ENCODE measurements at regions not wholly inside any gene's neighbourhood (a gene's known extent, or its start where the extent isn't known, plus 50 kb on each side); places are given as distances from the start of the nearest gene placed in this dataset.

GRCh38 chr5:115389799-115390382 lies 93.4 kb upstream of the CCDC112 start:
- Mint-ChIP-seq H3K4me3 (no peak overlapping the region), H3K36me3 (ENCODE audit: low read depth) (no peaks in the 10 kb centered on the region), H3K27me3 (ENCODE audit: insufficient read depth) (no peaks in the 10 kb centered on the region), H3K9me3 (no peaks in the 10 kb centered on the region), H3K27ac (no peak overlapping the region), H3K4me1 (ENCODE audit: low read depth) (no peaks in the 10 kb centered on the region)
- no peak for DNase-seq (ENCODE audit: low spot score)
- intact Hi-C loops (cut with micrococcal nuclease), result no loop called here

- no peaks in the 10 kb centered on the region for H3K27me3 Mint-ChIP-seq (ENCODE audit: insufficient read depth)
- no peak overlapping the region for H3K4me3 Mint-ChIP-seq
- no peaks in the 10 kb centered on the region for H3K36me3 Mint-ChIP-seq (ENCODE audit: low read depth)
- H3K4me1 Mint-ChIP-seq (ENCODE audit: low read depth), result no peaks in the 10 kb centered on the region
- H3K27ac Mint-ChIP-seq, result no peak overlapping the region
- no peaks in the 10 kb centered on the region for H3K9me3 Mint-ChIP-seq
- no peak for DNase-seq (ENCODE audit: low spot score)
- intact Hi-C loops (cut with micrococcal nuclease), result no loop called here
These were observed 92.8 kb upstream of the CCDC112 start for GRCh38 chr5:115389034-115389798.

- Mint-ChIP-seq H3K4me1 (ENCODE audit: low read depth) (no peaks in the 10 kb centered on the region), H3K4me3 (no peak overlapping the region), H3K36me3 (ENCODE audit: low read depth) (no peaks in the 10 kb centered on the region), H3K27ac (no peak overlapping the region), H3K9me3 (no peaks in the 10 kb centered on the region), H3K27me3 (ENCODE audit: insufficient read depth) (no peaks in the 10 kb centered on the region)
- no peak for DNase-seq (ENCODE audit: low spot score)
- intact Hi-C loops (cut with micrococcal nuclease), result no loop called here
These were observed 91.8 kb upstream of the CCDC112 start for GRCh38 chr5:115388240-115388639.

- Mint-ChIP-seq H3K36me3 (ENCODE audit: low read depth) (no peaks in the 10 kb centered on the region), H3K9me3 (no peaks in the 10 kb centered on the region), H3K4me1 (ENCODE audit: low read depth) (no peaks in the 10 kb centered on the region), H3K4me3 (no peak overlapping the region), H3K27ac (no peak overlapping the region), H3K27me3 (ENCODE audit: insufficient read depth) (no peaks in the 10 kb centered on the region)
- no peak for DNase-seq (ENCODE audit: low spot score)
- intact Hi-C loops (cut with micrococcal nuclease), result no loop called here
These were observed 91.4 kb upstream of the CCDC112 start for GRCh38 chr5:115387816-115388215.

GRCh38 chr5:115386657-115387056 lies 90.2 kb upstream of the CCDC112 start:
- Mint-ChIP-seq H3K4me3 (no peak overlapping the region), H3K9me3 (no peaks in the 10 kb centered on the region), H3K27ac (no peak overlapping the region), H3K27me3 (ENCODE audit: insufficient read depth) (no peaks in the 10 kb centered on the region), H3K4me1 (ENCODE audit: low read depth) (no peaks in the 10 kb centered on the region), H3K36me3 (ENCODE audit: low read depth) (no peaks in the 10 kb centered on the region)
- DNase-seq (ENCODE audit: low spot score), result no peak
- intact Hi-C loops (cut with micrococcal nuclease), result no loop called here

- H3K9me3 Mint-ChIP-seq, result no peaks in the 10 kb centered on the region
- no peak overlapping the region for H3K27ac Mint-ChIP-seq
- peaks cover 2% of the 10 kb centered on the region for H3K4me1 Mint-ChIP-seq (ENCODE audit: low read depth)
- no peak for DNase-seq (ENCODE audit: low spot score)
- intact Hi-C loops (cut with micrococcal nuclease), result no loop called here
- no peak overlapping the region for H3K4me3 Mint-ChIP-seq
- no peaks in the 10 kb centered on the region for H3K36me3 Mint-ChIP-seq (ENCODE audit: low read depth)
- H3K27me3 Mint-ChIP-seq (ENCODE audit: insufficient read depth), result peaks cover 2% of the 10 kb centered on the region
These were observed 88.3 kb upstream of the CCDC112 start for GRCh38 chr5:115384587-115385375.

- H3K9me3 Mint-ChIP-seq, result no peaks in the 10 kb centered on the region
- H3K4me1 Mint-ChIP-seq (ENCODE audit: low read depth), result peaks cover 17% of the 10 kb centered on the region
- no peak overlapping the region for H3K4me3 Mint-ChIP-seq
- no peak for DNase-seq (ENCODE audit: low spot score)
- no peak overlapping the region for H3K27ac Mint-ChIP-seq
- peaks cover 2% of the 10 kb centered on the region for H3K27me3 Mint-ChIP-seq (ENCODE audit: insufficient read depth)
- intact Hi-C loops (cut with micrococcal nuclease), result no loop called here
- no peaks in the 10 kb centered on the region for H3K36me3 Mint-ChIP-seq (ENCODE audit: low read depth)
These were observed 86.5 kb upstream of the CCDC112 start for GRCh38 chr5:115382989-115383388.

GRCh38 chr5:115381911-115382662 lies 85.6 kb upstream of the CCDC112 start:
- Mint-ChIP-seq H3K9me3 (no peaks in the 10 kb centered on the region), H3K4me3 (no peak overlapping the region), H3K27me3 (ENCODE audit: insufficient read depth) (peaks cover 2% of the 10 kb centered on the region), H3K4me1 (ENCODE audit: low read depth) (peaks cover 26% of the 10 kb centered on the region), H3K27ac (no peak overlapping the region), H3K36me3 (ENCODE audit: low read depth) (no peaks in the 10 kb centered on the region)
- intact Hi-C loops (cut with micrococcal nuclease), result no loop called here
- no peak for DNase-seq (ENCODE audit: low spot score)

GRCh38 chr5:115379622-115380344 lies 83.3 kb upstream of the CCDC112 start:
- no peak overlapping the region for H3K4me3 Mint-ChIP-seq
- H3K4me1 Mint-ChIP-seq (ENCODE audit: low read depth), result peaks cover 29% of the 10 kb centered on the region
- H3K27me3 Mint-ChIP-seq (ENCODE audit: insufficient read depth), result peaks cover 2% of the 10 kb centered on the region
- H3K9me3 Mint-ChIP-seq, result no peaks in the 10 kb centered on the region
- intact Hi-C loops (cut with micrococcal nuclease), result loop anchor here (5.0 kb wide), 3 partner anchors 163 to 208 kb away; partner anchors contain the start of gene FEM1C
- no peak for DNase-seq (ENCODE audit: low spot score)
- no peak overlapping the region for H3K27ac Mint-ChIP-seq
- no peaks in the 10 kb centered on the region for H3K36me3 Mint-ChIP-seq (ENCODE audit: low read depth)

GRCh38 chr5:115378754-115379153 lies 82.3 kb upstream of the CCDC112 start:
- Mint-ChIP-seq H3K36me3 (ENCODE audit: low read depth) (no peaks in the 10 kb centered on the region), H3K27me3 (ENCODE audit: insufficient read depth) (peaks cover 3% of the 10 kb centered on the region), H3K4me3 (no peak overlapping the region), H3K27ac (no peak overlapping the region), H3K9me3 (no peaks in the 10 kb centered on the region), H3K4me1 (ENCODE audit: low read depth) (peaks cover 29% of the 10 kb centered on the region)
- no peak for DNase-seq (ENCODE audit: low spot score)
- intact Hi-C loops (cut with micrococcal nuclease), result loop anchor here (5.0 kb wide), 3 partner anchors 164 to 209 kb away; partner anchors contain the start of gene FEM1C

GRCh38 chr5:115377468-115378217 lies 81.2 kb upstream of the CCDC112 start:
- Mint-ChIP-seq H3K36me3 (ENCODE audit: low read depth) (no peaks in the 10 kb centered on the region), H3K4me3 (no peak overlapping the region), H3K27me3 (ENCODE audit: insufficient read depth) (peaks cover 3% of the 10 kb centered on the region), H3K27ac (peak overlapping the region; percentile 5), H3K4me1 (ENCODE audit: low read depth) (peaks cover 29% of the 10 kb centered on the region), H3K9me3 (no peaks in the 10 kb centered on the region)
- DNase-seq (ENCODE audit: low spot score), result no peak
- intact Hi-C loops (cut with micrococcal nuclease), result loop anchor here (1.0 to 5.0 kb wide), 5 partner anchors 84 to 223 kb away; partner anchors contain the start of gene FEM1C
